ENCODE measurements at regions not wholly inside any gene's neighbourhood (a gene's known extent, or its start where the extent isn't known, plus 50 kb on each side); places are given as distances from the start of the nearest gene placed in this dataset.

DNA sequence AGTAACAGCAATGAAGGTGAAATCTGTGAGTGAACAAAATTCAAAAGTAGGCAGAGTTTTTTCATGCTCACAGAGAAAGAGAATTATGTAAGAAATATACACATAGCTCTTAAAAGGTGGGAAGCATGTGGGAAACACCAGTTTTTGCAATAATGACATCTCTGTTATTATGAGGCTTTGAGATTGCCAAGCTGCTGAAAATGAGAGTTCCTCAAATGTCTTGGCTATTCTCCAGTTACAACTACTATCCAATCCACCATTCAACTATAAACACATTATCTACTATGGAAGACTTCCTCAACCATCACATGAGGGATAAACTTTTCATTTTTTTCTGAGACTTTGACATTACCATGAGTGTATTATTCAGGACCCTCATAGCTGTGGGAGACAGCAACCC, 420.8 kb upstream of the ACTBL2 start:
- no peak for DNase-seq
- H3K36me3 ChIP-seq: no peaks in the 10 kb centered on the region
- TF ChIP-seq, protein P1, sequence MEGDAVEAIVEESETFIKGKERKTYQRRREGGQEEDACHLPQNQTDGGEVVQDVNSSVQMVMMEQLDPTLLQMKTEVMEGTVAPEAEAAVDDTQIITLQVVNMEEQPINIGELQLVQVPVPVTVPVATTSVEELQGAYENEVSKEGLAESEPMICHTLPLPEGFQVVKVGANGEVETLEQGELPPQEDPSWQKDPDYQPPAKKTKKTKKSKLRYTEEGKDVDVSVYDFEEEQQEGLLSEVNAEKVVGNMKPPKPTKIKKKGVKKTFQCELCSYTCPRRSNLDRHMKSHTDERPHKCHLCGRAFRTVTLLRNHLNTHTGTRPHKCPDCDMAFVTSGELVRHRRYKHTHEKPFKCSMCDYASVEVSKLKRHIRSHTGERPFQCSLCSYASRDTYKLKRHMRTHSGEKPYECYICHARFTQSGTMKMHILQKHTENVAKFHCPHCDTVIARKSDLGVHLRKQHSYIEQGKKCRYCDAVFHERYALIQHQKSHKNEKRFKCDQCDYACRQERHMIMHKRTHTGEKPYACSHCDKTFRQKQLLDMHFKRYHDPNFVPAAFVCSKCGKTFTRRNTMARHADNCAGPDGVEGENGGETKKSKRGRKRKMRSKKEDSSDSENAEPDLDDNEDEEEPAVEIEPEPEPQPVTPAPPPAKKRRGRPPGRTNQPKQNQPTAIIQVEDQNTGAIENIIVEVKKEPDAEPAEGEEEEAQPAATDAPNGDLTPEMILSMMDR (IDR thresholded peaks at IDR 0.05; ENCODE audit: low read depth, low read length): no peak
- H3K9me3 ChIP-seq: no peaks in the 10 kb centered on the region
- no peaks in the 10 kb centered on the region for H3K4me1 ChIP-seq
- H3K27me3 ChIP-seq: no peaks in the 10 kb centered on the region
- H3K4me3 ChIP-seq (ENCODE audit: low read depth, low read length): no peak overlapping the region

GRCh38 chr5:57902095-57902494, 419.5 kb upstream of the ACTBL2 start:
- DNase-seq: no peak
- no peaks in the 10 kb centered on the region for H3K9me3 ChIP-seq

DNA sequence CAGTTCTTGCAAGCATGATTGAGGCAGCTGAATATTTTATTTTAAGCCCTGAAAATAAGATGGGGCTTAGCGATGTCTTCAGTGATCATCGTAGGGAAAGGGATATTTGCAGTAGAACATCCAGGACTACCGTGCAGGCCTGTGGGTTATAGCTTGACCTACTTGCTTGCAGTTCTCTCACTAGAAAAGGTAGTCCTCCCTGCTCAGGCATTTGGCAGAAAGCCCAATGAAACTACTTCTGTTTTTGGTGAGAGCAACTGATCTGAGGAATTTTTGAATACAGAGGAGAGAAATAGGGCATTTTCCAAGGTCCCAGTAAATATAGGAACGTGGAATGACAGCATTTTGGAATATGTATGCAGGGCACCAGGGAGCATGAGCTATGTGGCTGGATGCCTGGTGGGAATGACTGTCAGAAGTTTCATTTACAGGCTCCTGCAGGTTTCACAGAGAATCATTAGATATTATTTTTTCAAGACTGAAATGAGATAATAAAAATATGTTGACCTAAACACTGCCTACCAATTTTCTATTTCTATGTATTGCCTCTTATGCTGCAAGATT, 417.9 kb upstream of the ACTBL2 start:
- Histone ChIP-seq H3K27me3 (no peaks in the 10 kb centered on the region), H3K36me3 (no peaks in the 10 kb centered on the region)
- no peak for DNase-seq

More at GRCh38 chr5:57902095-57902494, 419.5 kb upstream of the ACTBL2 start:
- Histone ChIP-seq H3K36me3 (no peaks in the 10 kb centered on the region), H3K4me1 (no peaks in the 10 kb centered on the region), H3K4me3 (ENCODE audit: low read depth, low read length) (no peak overlapping the region), H3K27me3 (no peaks in the 10 kb centered on the region)
- TF ChIP-seq, protein P1 (IDR thresholded peaks at IDR 0.05; ENCODE audit: low read depth, low read length): no peak

GRCh38 chr5:57896576-57896975, 414.0 kb upstream of the ACTBL2 start:
- H3K9me3 ChIP-seq: no peaks in the 10 kb centered on the region
- no peaks in the 10 kb centered on the region for H3K27me3 ChIP-seq
- no peak for DNase-seq
- H3K4me3 ChIP-seq (ENCODE audit: low read depth, low read length): no peak overlapping the region
- TF ChIP-seq, protein P1 (IDR thresholded peaks at IDR 0.05; ENCODE audit: low read depth, low read length): no peak
- H3K4me1 ChIP-seq: no peaks in the 10 kb centered on the region
- H3K36me3 ChIP-seq: no peaks in the 10 kb centered on the region

More for the DNA sequence above, 417.9 kb upstream of the ACTBL2 start:
- TF ChIP-seq, protein P1 (IDR thresholded peaks at IDR 0.05; ENCODE audit: low read depth, low read length): no peak
- Histone ChIP-seq H3K4me3 (ENCODE audit: low read depth, low read length) (no peak overlapping the region), H3K9me3 (no peaks in the 10 kb centered on the region), H3K4me1 (no peaks in the 10 kb centered on the region)

- no peaks in the 10 kb centered on the region for H3K9me3 ChIP-seq
- H3K27me3 ChIP-seq: no peaks in the 10 kb centered on the region
- no peaks in the 10 kb centered on the region for H3K4me1 ChIP-seq
- DNase-seq: no peak
- H3K4me3 ChIP-seq (ENCODE audit: low read depth, low read length): no peak overlapping the region
- H3K36me3 ChIP-seq: no peaks in the 10 kb centered on the region
- TF ChIP-seq, protein P1 (IDR thresholded peaks at IDR 0.05; ENCODE audit: low read depth, low read length): no peak
Observed at GRCh38 chr5:57895766-57896165, 413.2 kb upstream of the ACTBL2 start.

GRCh38 chr5:57893926-57894325, 411.3 kb upstream of the ACTBL2 start:
- no peaks in the 10 kb centered on the region for H3K36me3 ChIP-seq
- H3K4me1 ChIP-seq: no peaks in the 10 kb centered on the region
- H3K9me3 ChIP-seq: no peaks in the 10 kb centered on the region
- no peaks in the 10 kb centered on the region for H3K27me3 ChIP-seq
- no peak for DNase-seq
- no peak overlapping the region for H3K4me3 ChIP-seq (ENCODE audit: low read depth, low read length)
- TF ChIP-seq, protein P1 (IDR thresholded peaks at IDR 0.05; ENCODE audit: low read depth, low read length): no peak
